Renal cortical epithelial cell (primary cell): ENCODE measurements at regions not wholly inside any gene's neighbourhood (a gene's known extent, or its start where the extent isn't known, plus 50 kb on each side); places are given as distances from the start of the nearest gene placed in this dataset.

ENCODE experiments used
- DNase-seq: peaks from one replicate; pipeline ENCODE4 v3.0.0-alpha.2; 2011; ENCODE audit warnings: low read depth

GRCh38 chr5:143586781-143587362, 183.4 kb upstream of the NR3C1 start:
- no peak for DNase-seq

- DNase-seq = peak; percentile 74
Observed at GRCh38 chr5:143585970-143586369, 182.5 kb upstream of the NR3C1 start.

GRCh38 chr5:143583409-143583808, 179.9 kb upstream of the NR3C1 start:
- DNase-seq = no peak

GRCh38 chr5:143582869-143583268, 179.4 kb upstream of the NR3C1 start:
- no peak for DNase-seq

DNA sequence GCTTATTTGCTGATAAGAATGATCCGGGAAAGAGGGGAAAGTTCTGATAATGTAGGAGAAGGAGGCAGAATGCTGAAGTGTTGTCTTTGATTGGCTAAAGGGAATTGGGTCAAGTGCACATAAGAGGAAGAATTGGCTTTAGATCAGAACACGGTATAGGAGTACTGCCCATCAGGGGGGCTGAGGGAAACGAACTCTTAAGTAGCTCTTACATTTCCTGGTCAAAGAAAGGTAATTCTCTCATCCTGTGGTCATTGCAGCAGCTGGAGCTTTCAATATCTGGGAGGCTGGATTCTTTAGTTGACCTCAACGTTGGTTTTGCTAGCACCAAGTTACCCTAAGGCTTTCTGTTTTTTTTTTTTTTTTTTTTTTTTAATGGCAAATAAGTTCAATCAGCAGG, 178.7 kb upstream of the NR3C1 start:
- DNase-seq = peak; percentile 58

GRCh38 chr5:143581649-143582048, 178.2 kb upstream of the NR3C1 start:
- DNase-seq = no peak

DNA sequence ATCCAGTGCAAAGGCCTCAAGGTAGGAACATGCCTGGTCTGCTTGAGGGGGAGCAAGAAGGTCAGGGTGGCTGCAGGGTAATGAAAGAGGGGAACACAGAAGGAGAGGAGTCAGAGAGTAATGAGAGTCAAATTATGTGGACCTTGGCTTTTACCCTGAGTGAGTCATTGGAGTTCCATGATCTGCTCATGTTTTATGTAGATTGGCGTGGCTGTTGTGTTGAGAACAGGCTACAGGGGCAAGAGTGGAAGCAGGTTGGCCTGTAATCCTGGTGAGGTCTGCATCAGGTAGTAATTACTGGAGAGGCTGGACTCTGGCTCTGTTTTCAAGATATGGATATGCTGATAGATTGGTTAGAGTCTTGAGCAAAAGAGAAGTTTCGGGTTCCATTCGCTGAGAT, 177.7 kb upstream of the NR3C1 start:
- peak; percentile 36 for DNase-seq

- peak; percentile 79 for DNase-seq
Observed at GRCh38 chr5:143576711-143577484, 173.4 kb upstream of the NR3C1 start.

DNA sequence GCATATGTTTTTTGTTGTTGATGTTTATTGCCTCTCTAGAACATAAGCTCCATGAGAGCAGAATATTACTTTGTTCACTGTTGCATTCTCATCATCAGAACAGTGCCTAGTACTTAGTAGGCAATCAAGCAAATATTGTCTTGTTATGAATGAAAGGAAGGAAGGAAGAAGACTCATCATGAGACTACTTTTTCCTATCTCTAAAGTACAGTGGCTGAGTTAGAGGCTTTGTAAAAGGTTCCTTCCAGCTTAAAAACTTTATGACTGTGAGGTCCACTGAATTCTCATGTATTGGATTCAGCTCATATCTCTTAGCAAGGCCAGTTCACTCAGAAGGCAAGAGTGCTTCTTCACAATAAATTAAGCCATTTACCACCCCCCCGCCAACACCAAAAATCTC, 171.8 kb upstream of the NR3C1 start:
- no peak for DNase-seq

DNA sequence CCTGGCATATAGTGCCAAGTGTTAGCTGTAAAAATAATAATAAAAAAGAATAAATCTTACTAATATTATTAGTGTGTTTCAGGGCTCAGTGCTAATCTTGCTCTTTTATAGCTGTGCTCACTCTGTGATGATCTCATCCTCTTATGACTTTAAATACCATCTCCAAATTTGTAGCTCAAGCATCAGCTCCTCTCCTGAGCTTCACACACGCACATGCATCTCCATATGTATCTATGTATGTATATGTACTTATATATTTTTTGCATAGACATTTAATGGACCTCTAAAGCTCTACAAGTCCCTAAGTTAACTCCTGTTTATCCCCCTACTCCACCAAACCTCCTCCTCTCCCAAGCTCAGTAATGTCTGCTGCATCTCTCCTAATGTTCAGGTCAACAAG, 170.8 kb upstream of the NR3C1 start:
- no peak for DNase-seq

DNA sequence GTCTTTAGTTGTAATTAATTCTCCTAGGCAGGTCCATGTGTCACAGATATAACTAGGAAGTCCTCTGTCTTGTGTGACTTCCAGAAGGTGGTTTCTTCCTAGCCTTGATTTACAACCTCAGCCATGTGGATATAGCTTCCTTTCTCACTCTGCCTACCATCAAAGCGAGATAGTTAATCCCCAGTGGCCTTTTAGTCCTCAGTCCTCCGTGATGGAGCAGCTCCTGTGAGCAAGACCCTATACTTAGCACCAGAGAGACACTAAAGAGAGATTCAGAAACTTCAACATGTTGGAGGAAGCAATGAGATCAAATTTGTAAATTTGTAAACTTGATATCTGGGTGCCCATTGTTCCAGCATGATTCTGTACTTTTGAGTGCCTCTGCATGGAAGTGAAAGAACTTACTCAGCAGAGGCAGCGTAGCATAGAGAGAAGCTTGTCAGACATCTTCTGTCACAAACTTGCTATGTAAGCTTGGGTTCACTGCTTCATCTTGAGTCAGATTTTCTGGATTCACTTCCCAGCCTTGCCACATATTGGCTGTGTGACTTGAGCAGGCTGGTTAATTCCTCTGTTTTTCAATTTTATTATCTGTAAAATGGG, 170.2 kb upstream of the NR3C1 start:
- peak; percentile 73 for DNase-seq

GRCh38 chr5:143572671-143573070, 169.2 kb upstream of the NR3C1 start:
- no peak for DNase-seq

DNA sequence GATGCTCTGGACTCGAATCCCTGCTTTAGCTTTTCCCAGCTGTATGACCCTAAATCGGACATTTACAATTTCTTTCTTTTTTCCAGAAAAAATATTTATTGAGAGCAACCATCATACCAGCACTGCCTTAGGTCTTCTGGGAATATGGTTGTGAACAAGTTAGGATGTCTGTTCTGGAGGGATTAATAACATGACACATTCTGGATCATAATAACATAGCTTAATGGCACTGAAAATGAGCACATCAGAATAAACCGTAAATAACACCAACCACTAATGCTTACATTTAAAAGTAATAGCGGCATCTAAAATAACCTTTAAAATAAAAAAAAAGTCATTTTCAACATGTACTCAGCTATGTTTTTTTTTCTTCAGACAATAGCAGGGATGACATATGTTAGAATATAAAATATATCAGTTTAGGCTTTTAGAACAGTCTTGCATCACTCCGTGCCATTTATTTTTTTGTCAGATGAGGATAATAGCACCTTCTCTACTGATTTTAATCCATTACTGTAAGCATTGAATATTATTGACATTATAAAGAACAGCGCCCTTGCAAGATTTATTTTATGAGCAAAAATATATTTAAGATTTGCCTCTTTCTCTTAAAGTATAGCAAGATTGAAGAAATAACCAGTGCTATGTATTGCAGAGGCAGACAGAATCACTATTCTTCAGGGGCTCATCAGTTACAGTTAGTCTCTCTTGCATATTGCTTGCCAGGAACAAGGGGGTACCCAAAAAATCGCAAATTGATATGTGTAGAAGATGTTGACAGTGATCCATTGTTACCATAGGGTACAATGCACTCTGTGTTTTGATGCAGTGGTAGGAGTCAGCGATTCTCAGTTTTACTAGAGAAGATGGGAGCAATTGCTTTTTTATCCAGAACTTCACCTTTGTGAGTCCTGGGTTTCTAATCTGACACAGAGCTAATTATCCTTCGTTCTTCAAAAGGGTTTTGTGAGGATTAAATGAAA, 168.4 kb upstream of the NR3C1 start:
- DNase-seq = no peak

DNA sequence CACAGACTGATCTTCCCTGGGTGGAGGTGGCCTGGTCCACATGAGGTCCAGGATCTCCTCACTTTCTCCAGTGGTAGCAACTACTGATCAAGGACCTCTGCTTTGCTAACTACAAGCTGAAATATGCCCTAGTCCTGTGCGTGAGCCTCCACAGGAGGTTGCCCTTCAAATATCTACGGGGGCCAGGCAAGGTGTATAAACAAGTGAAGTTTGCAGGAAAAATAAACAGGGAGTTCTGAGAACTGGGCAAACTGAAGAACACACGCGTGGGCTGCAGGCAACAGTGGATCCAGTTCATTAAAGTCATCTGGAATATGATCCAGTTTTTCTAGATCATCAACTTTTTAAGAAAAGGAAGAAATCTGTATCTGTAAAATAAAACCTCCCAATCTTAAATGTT, 167.5 kb upstream of the NR3C1 start:
- no peak for DNase-seq

DNA sequence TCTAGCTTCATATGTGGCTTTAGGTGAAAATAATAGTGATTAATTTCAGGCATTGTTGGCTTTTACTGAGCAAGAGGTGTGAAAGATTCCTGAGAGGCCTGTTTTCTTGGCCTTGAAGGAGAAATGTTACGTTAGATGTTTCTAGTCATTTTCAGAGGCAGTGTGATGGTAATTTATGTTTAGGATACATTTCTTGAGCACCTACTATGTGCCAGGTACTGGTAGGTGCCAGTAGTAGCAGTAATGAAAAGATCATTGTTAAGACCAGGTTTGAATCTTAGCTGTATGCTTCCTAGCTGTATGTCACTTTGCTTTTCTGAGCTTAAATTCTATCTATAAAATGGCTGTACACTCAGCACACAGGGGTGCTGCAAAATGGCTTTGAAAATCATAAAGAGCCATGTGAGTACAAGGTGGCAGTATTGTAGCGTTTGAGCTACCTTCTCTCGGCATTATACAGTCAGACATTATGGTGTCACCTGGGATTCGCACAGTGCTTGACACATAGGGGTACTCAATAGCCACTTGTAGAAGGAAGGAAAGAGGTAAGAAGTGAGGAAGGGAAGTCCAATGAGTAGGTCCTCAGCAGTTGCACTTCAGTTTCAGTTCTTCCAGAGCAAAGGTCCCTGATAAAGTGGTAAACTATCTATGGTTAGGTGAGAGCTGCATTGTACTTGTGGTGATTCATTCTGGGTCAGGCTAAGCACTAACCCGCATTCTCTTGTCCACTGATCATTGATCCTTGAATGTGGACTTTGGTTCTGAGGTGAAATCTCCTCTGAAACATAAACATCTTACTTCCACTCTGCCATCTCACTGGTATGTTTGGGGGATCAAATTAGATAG, 166.5 kb upstream of the NR3C1 start:
- peak; percentile 88 for DNase-seq

GRCh38 chr5:143569213-143569701, 165.8 kb upstream of the NR3C1 start:
- DNase-seq = peak; percentile 91

- no peak for DNase-seq
Observed at GRCh38 chr5:143567583-143568504, 164.4 kb upstream of the NR3C1 start.

DNA sequence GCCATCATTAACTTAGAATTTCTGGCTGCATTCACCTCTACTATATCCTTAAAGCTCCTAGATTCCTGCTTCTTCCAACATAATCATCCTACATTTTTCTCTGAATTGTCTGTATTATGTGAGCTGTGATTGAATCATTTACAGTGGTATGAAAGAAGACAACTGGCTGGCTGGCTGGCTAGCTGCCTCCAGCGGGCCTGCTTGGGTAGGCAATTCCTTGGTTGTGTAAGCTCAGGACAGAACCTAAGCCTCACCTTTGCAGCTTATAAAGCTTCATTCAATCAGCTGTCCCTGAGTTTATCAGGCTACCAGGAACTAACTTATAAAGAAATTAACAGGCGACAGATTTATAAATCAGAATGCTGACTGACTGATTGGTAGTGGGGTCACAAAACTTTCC, 162.7 kb upstream of the NR3C1 start:
- DNase-seq = no peak

DNA sequence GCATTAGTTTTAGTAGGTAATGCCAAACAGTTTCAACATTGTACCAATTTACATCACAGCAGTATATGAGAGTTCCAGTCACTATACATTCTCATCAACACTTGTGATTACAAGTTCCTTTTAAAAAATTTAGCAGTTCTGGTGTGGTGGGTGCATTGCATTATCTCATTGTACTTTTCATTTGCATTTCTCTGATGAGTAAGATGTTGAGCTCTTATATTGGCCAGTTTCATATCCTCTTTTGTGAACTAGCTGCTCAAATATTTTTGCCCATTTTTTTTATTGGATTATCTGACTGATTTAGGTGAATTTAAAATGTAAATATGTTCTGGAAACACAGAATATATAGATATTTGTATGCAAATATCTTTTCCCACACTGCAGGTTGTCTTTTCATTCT, 160.9 kb upstream of the NR3C1 start:
- no peak for DNase-seq

DNA sequence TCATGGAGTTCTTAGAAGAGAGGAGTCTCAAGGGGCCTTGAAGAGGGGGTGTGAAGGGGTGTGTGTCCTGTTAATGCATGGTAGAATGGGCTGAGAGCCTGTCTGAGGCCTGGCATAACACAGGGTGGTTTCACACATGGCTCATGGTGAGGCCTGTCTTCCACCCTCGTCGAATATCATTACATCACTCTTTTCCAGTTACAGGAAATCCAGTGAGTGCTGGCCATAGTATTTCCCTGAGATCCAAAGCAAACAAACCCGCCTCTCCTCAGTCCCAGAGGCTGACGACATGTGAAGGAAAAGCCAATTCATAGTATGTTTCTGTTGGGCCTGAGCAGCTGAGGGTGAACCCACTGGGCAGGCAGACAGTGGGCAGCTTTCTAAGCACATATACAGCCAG, 159.4 kb upstream of the NR3C1 start:
- DNase-seq = peak; percentile 38
